ENCODE measurements at regions not wholly inside any gene's neighbourhood (a gene's known extent, or its start where the extent isn't known, plus 50 kb on each side); places are given as distances from the start of the nearest gene placed in this dataset.

DNA sequence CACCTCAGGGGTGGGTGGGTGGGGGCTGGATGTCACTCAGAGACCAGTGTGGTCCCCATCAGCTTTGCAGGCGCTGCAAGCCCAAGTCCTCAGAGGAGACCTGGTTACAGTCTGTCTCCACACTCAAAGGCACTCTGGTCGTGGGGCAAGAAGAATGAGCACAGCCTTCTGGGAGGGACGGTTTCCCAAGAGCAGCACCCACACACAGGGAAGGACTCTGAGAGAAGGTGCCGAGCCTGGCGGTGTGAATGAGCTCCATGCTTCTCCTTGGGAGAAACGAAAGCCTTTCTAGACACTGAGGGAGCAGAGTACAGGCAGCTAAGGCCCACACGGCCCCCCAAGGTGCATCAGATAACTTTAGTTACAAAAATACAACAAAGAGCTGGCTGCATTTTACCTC lies 473.6 kb downstream of the FOXO1 start:
- POLR2A ChIA-PET: no interaction called here
- intact Hi-C loops (cut with micrococcal nuclease; ENCODE audit: unreplicated experiment) (no loop called here), in situ Hi-C loops (cut with MboI) (no loop called here)
- Histone ChIP-seq H2AFZ (ENCODE audit: control insufficient read depth, low read depth, low read length) (no peak overlapping the region), H3K4me2 (ENCODE audit: control insufficient read depth, insufficient read depth) (no peak overlapping the region), H3K9ac (ENCODE audit: control insufficient read depth, insufficient read depth, low read length) (no peak overlapping the region), H3K27ac (ENCODE audit: control insufficient read depth, insufficient read depth) (no peak overlapping the region), H4K20me1 (ENCODE audit: control insufficient read depth, insufficient read depth) (no peaks in the 10 kb centered on the region), H3K9me3 (replicated peaks; ENCODE audit: control insufficient read depth, insufficient read depth, low read length) (no peaks in the 10 kb centered on the region), H3K4me1 (ENCODE audit: control insufficient read depth, insufficient read depth, low read length) (no peaks in the 10 kb centered on the region), H3K4me3 (no peak overlapping the region), H3K36me3 (ENCODE audit: control insufficient read depth in 2 of 2, insufficient read depth in 2 of 2, low read length in 1 of 2) (no peaks in the 10 kb centered on the region), H3K27me3 (replicated peaks in 1 of 2; ENCODE audit: control insufficient read depth in 2 of 2, insufficient read depth in 2 of 2, low read length in 1 of 2) (peaks cover 4 to 5% of the 10 kb centered on the region in 2 experiments), H3K79me2 (ENCODE audit: control insufficient read depth, insufficient read depth, low read length) (no peaks in the 10 kb centered on the region)
- CTCF ChIA-PET: interaction anchor here (0.6 kb wide), 1 partner anchor 425 kb away, joined by 3 read pairs; no protein-coding TSS in a partner anchor
- SMC1A ChIA-PET (ENCODE audit: uncharacterized antibody, unreplicated experiment): interaction anchor here (1.8 kb wide), 1 partner anchor 42 kb away, joined by 3 read pairs; no protein-coding TSS in a partner anchor
- 28% methylated on average over 7 of the region's 7 CpGs for WGBS (ENCODE audit: insufficient coverage, insufficient replicate concordance, low lambda C conversion rate, missing lambda C conversion rate)
- TF ChIP-seq, protein P1, sequence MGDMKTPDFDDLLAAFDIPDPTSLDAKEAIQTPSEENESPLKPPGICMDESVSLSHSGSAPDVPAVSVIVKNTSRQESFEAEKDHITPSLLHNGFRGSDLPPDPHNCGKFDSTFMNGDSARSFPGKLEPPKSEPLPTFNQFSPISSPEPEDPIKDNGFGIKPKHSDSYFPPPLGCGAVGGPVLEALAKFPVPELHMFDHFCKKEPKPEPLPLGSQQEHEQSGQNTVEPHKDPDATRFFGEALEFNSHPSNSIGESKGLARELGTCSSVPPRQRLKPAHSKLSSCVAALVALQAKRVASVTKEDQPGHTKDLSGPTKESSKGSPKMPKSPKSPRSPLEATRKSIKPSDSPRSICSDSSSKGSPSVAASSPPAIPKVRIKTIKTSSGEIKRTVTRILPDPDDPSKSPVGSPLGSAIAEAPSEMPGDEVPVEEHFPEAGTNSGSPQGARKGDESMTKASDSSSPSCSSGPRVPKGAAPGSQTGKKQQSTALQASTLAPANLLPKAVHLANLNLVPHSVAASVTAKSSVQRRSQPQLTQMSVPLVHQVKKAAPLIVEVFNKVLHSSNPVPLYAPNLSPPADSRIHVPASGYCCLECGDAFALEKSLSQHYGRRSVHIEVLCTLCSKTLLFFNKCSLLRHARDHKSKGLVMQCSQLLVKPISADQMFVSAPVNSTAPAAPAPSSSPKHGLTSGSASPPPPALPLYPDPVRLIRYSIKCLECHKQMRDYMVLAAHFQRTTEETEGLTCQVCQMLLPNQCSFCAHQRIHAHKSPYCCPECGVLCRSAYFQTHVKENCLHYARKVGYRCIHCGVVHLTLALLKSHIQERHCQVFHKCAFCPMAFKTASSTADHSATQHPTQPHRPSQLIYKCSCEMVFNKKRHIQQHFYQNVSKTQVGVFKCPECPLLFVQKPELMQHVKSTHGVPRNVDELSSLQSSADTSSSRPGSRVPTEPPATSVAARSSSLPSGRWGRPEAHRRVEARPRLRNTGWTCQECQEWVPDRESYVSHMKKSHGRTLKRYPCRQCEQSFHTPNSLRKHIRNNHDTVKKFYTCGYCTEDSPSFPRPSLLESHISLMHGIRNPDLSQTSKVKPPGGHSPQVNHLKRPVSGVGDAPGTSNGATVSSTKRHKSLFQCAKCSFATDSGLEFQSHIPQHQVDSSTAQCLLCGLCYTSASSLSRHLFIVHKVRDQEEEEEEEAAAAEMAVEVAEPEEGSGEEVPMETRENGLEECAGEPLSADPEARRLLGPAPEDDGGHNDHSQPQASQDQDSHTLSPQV (IDR thresholded peaks at IDR 0.05): no peak
- no peak for TF ChIP-seq ELK1 (IDR thresholded peaks at IDR 0.05; ENCODE audit: low read depth, low read length)
- no peak for TF ChIP-seq IKZF1 (conservative IDR thresholded peaks at IDR 0.05)
- TF ChIP-seq ZSCAN29 (IDR thresholded peaks at IDR 0.05): no peak
- TF ChIP-seq SUZ12 (IDR thresholded peaks at IDR 0.05; ENCODE audit: unreplicated experiment): no peak
- TF ChIP-seq ASH2L (IDR thresholded peaks at IDR 0.05; ENCODE audit: borderline replicate concordance, low read depth): no peak
- TF ChIP-seq BHLHE40 (IDR thresholded peaks at IDR 0.05; ENCODE audit: borderline replicate concordance in 1 of 2, low read depth in 2 of 2, low read length in 1 of 2): no peak
- no peak for TF ChIP-seq SREBF2 (IDR thresholded peaks at IDR 0.05; ENCODE audit: low read length)
- TF ChIP-seq NFIC (IDR thresholded peaks at IDR 0.05; ENCODE audit: low read depth, low read length): no peak
- no peak for TF ChIP-seq JUNB (IDR thresholded peaks at IDR 0.05)
- RAD21 ChIA-PET (ENCODE audit: unreplicated experiment): no interaction called here
- DNase-seq (ENCODE audit: low read depth, low spot score) (no peak), ATAC-seq (no peak), FAIRE-seq (no peak)
- no TSS peak for BruUV-seq (replicated peaks)
